HG02870 (cell line): ENCODE measurements at regions not wholly inside any gene's neighbourhood (a gene's known extent, or its start where the extent isn't known, plus 50 kb on each side); places are given as distances from the start of the nearest gene placed in this dataset.
A peak's percentile ranks its signal among the peaks of the same experiment; 100 is the strongest.

Source experiments
- ATAC-seq: cut with Tn5 transposase; IDR thresholded peaks from one replicate; pipeline ENCODE4 v1.9.1; 2021; ENCODE audit warnings: mild to moderate bottlenecking, moderate library complexity; ENCODE audit not compliant: unreplicated experiment

DNA sequence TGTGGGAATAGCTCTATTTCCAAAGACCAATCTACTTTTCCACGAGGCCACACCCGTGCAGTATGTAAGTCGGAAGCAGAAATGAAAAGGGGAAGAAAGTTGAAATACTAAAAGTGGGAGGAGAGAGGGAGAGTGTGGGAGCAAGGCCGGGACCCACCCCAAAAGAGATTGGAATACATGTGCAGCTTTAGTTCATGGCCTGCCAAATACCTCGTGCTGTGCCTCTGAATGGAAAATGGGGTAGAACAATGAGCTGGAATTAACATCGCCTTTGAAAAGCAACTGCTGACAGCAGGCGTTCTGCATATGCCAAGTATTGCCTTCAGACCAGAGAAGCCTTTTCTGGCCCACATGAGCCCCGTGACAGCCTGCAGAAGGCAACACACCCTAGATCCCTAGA lies 155.6 kb downstream of the CD83 start:
- no peak for ATAC-seq

DNA sequence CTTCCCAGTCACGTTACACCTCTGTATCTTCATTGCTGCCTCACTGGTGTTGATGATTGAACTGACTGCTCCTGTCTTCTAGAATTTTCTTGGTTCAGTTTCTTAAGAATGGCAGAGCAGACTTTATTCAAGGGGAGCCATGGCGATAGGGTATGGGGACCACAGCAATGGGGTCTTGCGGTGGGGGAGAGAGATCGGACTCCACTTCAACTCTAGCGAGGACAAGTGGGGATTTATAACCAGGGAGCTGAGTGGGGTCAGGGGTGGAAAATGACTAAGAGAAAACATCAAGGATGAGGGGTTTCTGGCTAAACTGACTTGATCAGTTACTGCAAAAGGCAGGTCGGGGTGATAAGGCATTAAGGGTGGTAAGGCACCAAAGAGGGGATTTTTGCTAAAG lies 156.4 kb downstream of the CD83 start:
- no peak for ATAC-seq

DNA sequence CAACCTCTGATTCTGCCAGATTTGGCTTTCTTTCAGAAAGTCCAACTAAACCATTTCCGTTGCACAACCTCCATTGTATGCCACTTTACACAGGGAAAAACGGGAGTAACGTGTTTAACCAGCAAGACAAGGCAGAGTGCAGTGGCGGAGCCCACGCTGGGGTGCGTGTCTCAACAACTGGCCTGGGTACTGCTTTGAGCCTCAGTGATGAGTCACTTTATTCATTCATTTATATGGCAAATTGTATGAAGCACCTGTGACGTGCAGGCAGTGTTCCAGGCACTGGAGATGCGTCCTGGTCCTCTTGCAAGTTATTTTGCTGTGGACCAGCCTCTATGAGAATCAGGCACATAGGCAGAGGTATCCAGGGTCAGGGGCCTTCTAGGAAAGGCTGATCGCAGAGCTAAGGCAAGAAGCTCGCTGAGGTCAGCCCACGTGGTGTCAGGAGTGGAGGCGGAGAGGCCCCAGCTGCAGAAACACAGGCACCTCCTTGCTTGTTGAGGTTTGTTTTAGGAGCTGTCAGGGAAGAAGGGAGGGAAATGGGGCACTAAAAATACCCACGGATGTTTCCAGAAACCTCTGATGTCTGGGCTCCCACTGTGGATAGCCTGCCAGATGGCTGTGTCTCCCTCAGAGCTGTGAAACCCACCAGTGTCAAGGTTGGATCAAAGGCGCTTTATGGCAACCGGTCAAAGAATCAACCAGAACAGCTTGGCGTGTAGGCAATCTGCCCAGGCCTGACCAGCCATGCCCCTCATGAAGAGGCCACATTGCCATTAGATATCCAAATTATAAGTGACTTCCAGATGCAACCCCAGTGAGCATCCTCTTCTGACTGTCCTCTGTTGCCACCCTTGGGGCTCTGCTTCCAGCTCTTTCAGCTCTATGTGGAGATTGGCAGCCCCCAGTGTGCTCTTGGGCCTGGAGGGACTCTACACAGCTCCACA lies 157.2 kb downstream of the CD83 start:
- ATAC-seq = no peak

DNA sequence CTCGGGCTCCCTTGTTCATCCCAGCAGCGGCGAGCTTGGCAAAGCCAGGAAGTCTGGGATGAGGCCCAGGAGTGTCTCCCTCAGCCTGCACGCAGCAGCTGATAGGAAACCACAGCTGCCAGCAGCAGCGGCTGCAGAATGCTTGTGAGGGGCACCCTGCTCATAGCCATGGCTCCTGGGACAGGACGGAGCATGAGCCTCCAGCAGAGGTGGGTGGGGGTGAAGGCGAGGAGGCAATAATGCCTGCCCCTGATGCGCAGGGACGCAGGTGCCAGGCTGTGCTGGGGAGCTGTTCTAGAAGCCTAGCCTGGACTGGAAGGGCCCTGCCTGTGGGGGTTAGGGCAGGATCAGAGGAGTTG lies 157.9 kb downstream of the CD83 start:
- no peak for ATAC-seq

DNA sequence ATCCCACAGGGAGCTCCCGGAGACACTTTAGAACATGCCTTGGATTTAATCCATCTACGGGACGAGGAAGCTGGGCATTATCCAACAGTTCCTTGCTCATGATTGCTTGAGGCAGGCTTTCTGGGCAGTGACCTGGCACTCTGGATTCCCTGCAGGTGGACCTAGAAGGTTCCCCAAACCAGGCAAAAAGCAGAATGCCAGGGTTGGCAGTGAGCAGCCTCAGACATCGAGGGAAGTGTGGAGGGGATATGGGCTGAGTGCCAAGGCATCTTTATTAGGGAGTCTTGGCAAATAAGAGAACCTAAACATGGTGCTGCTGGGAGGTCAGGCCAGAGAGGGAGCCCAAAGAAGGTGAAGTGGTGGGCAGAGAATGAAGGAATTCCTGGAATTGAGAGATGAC lies 158.5 kb downstream of the CD83 start:
- no peak for ATAC-seq

GRCh38 chr6:14276667-14277404 lies 159.3 kb downstream of the CD83 start:
- peak; percentile 84 for ATAC-seq

GRCh38 chr6:14277405-14277930 lies 159.9 kb downstream of the CD83 start:
- no peak for ATAC-seq

- ATAC-seq = no peak
These were observed 160.4 kb downstream of the CD83 start for GRCh38 chr6:14278006-14278405.

DNA sequence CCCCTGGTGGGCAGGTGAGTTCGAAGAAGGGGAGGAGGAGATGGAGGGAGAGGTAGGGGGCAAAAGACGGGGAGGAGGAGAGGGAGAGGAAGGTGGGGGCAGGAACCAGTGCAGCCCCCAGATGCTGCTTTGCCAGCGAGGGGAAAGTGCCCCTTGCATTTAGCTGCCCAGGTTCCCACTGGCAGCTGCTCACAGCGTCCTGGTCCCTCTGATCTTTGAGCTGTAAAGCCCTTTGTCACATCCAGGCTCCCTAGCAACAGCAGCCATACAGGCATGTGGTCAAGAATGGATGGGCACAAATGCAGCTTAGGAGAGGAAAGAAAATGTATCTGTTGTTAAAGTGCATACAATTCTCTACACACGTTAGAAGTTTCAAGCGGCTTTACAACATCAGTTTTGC lies 160.9 kb downstream of the CD83 start:
- no peak for ATAC-seq

- no peak for ATAC-seq
These were observed 162.5 kb downstream of the CD83 start for GRCh38 chr6:14280006-14280510.

DNA sequence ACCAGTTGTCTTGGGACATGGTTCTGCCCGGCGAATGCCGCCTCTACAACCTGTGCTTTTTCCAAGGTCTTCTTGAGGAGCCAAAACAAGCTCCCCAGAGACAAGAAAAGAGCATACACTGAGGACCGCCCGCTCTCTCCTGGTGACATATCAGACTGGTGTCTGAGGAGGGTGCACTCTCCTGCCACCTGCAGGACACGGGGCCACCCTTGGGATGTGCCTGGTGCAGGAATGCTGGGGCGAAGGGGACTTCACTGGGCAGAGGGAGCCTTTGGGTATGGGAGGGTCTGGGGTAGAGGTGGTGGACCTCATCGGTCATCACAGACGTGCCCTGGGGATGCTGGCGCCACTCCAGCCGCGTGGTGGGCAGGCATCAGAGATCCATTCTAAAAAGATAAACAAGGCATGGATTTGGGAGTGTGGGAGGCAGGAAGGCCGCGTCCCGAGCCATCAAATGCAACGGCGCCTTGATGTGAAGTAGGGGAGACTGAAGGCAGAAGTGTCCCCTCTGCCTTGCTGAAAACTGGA lies 163.3 kb downstream of the CD83 start:
- no peak for ATAC-seq

- no peak for ATAC-seq
These were observed 164.5 kb downstream of the CD83 start for GRCh38 chr6:14281811-14282660.

DNA sequence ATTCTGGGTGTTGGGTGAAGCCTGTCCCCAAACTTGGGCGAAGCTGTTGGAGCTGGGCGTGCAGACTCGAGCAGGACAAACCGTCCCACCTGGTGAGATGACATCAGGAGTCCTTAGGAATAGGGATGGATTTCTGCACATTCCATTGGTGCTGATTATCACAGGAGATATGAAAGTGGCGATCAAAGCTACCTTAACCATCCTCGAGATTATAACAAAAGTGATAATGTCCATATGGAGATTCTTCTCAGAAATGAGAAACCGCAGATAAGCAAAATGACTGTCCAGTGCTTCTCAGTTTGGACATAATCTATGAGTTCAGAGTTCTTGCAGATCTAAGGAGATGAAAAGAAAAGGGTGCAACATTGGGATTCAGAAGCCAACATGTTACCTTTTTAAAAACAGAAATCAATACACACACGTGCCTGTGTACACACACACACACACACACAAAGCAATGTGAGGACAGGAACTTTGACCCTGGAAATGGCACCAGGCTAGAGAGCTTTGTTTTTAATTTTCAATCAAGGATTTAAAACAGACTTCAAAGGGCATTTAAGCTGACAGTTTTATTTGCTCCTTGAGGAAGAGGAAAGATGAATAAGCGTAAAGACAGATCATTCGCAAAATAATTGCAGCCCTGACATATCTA lies 165.4 kb downstream of the CD83 start:
- no peak for ATAC-seq

GRCh38 chr6:14283600-14284235 lies 166.1 kb downstream of the CD83 start:
- no peak for ATAC-seq

DNA sequence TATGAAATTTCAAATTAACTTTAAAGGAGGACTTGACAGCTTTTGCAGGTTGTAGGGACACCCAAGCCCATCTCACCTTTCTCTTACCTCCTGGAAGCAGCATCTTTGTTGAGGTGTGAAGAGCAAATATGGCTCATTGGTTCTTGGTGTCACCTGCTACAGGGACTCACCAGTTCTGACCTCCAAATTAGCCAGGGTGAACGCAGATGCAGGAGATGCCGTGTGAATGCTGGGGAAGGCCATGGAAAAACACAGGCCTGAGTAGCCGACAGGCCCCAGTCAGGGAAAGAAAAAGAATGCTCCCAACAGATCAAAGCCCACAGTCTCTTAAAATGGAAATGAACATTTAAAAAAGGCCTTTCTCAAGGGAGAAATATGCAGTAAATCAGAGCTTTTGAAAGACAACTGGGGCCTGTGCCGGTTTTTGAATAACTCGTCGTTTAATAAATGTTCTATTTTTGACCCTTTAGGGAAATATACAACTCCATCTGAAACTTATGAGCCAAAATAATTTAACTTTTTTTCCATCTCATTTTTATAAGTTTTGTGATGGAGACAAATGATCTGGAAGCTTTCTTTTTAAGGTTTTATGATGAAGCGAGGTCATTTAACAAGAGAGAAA lies 167.5 kb downstream of the CD83 start:
- ATAC-seq = no peak

DNA sequence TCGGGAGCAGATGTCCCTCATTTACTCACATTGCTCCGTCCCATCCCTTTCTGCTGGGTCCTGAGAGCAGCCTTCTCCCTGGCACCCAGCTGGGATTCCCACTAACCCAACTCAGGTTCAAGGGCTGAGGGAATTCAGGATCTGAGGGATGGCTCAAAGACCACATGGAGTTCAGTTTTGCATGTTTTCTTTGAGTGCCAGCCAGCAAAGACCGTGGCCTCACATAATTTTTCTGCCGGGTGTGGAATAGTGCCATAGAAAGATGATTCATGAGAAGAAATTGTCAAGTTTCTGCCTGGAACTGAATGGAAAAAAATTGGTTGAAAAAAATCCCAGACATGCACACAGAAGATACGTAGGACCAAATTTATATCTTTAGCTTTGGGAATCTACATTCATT lies 168.6 kb downstream of the CD83 start:
- no peak for ATAC-seq

DNA sequence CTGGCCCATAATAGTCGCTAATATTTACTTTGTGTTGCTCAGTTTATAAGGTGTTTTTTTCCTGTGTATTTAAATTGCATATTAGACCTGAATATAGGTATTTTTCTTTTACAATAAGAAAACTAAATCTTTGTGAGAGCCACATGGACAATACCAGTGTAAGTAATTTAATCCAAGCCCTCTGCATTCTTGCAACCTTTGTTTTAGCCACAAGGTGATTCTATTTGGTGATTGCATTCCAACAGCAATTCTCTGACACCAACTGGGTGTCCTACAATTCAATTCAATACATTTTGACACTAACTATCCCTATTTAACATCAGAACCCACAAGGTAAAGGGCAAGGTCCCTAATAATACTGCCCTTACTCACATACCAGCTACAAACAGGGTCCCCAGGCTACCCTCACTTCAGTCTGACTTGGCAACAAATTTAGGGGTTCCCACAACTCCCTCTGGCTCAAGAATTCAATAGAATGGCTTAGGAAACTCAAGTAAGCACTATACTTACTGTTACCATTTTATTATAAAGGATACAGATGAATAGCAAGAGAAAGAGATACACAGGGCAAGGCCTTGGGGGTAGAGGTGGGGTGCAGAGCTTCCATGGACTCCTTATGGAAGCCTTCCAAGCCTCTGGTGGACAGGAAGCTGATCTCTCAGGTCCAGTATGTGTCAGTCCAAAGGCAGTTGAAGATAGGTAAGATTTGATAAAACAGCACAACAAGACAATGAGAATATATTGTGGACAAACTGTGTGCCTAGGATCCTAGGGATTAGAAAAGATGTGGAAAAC lies 169.3 kb downstream of the CD83 start:
- ATAC-seq = no peak

DNA sequence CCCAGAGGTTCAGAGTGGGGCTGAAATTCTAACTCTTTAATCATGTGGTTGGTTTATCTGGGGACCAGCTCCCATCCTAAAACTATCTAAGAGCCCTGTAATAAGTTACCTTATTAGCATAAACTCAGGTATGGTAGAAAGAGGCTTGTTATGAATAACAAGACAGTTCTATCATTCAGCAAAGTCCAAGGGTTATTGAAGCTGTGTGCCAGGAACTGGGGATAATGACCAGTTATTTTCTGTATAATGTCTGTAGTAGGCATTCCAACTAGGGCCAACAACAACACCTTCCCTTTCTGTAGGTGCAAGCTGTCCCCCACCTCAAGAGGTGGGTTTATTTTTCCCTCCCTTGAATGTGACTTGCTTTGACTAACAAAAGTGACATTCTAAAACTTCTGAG lies 170.1 kb downstream of the CD83 start:
- no peak for ATAC-seq
